ENCODE measurements at regions not wholly inside any gene's neighbourhood (a gene's known extent, or its start where the extent isn't known, plus 50 kb on each side); places are given as distances from the start of the nearest gene placed in this dataset.

GRCh38 chr14:87540339-87540738 is 452.6 kb downstream of the GALC start:
- no peak for TF ChIP-seq CTCF (IDR thresholded peaks at IDR 0.05; ENCODE audit: low read length)
- TF ChIP-seq EZH2phosphoT487 (IDR thresholded peaks at IDR 0.05; ENCODE audit: low read length) = no peak
